Heart right ventricle (tissue), 16 donors: ENCODE measurements at regions not wholly inside any gene's neighbourhood (a gene's known extent, or its start where the extent isn't known, plus 50 kb on each side); places are given as distances from the start of the nearest gene placed in this dataset.

Experiments used
- ATAC-seq, 8 donors: fragments of 200-7000 bp; cut with Tn5 transposase; one replicate each; pipeline ENCODE4 v1.9.1; 2020; ENCODE audit warnings: mild to moderate bottlenecking in 8 of 8, moderate library complexity in 8 of 8, moderate number of reproducible peaks in 1 of 8
- DNase-seq, 2 donors: peaks; one replicate each; pipeline ENCODE4 v3.0.0-alpha.2; 2020
- H3K27ac ChIP-seq, 10 donors: fragments of 200-600 bp; sonication (generic) in 2 of 10; one replicate each; pipeline versions ENCODE4 v1.5.0 to v1.8.0; 2020 to 2022; ENCODE audit warnings: mild to moderate bottlenecking in 3 of 10
- H3K27me3 ChIP-seq, 7 donors: fragments of 200-600 bp; one replicate each; pipeline ENCODE4 v1.8.0; 2021 to 2022; ENCODE audit warnings: mild to moderate bottlenecking in 2 of 7
- H3K36me3 ChIP-seq, 9 donors: fragments of 200-600 bp; sonication (generic) in 1 of 9; one replicate each; pipeline versions ENCODE4 v1.5.0 to v1.8.0; 2020 to 2022; ENCODE audit warnings: mild to moderate bottlenecking in 2 of 9
- H3K4me1 ChIP-seq, 9 donors: fragments of 200-600 bp; sonication (generic) in 1 of 9; one replicate each; pipeline versions ENCODE4 v1.5.0 to v1.8.0; 2020 to 2022; ENCODE audit warnings: mild to moderate bottlenecking in 4 of 9
- H3K4me3 ChIP-seq, 10 donors: fragments of 200-600 bp; sonication (generic) in 2 of 10; one replicate each; pipeline versions ENCODE4 v1.5.0 to v1.8.0; 2020 to 2022; ENCODE audit warnings: mild to moderate bottlenecking in 7 of 10, moderate library complexity in 2 of 10
- H3K9me3 ChIP-seq, 11 donors: fragments of 200-600 bp in 10 of 11; sonication (generic) in 2 of 11; one replicate each; pipeline versions ENCODE4 v1.5.0 to v1.8.0; 2013 to 2022; ENCODE audit warnings: mild to moderate bottlenecking in 2 of 11, control low read depth in 1 of 11, moderate library complexity in 1 of 11
- CTCF ChIP-seq, 9 donors: fragments of 200-600 bp; sonication (generic) in 2 of 9; IDR thresholded peaks; one replicate each; pipeline versions ENCODE4 v1.5.0 to v1.8.0; 2021 to 2022; ENCODE audit warnings: antibody characterized with exemption in 9 of 9, mild to moderate bottlenecking in 5 of 9, moderate library complexity in 1 of 9
- WGBS, 2 donors: extraction: QIAGEN DNeasy Blood & Tissue Kit; methylation state at CpG; one replicate each; pipeline ENCODE4 v1.1.7; 2013; ENCODE audit warnings: inconsistent platforms in 1 of 2; 5-methylcytosine and 5-hydroxymethylcytosine counted together
- intact Hi-C, 10 donors: fragments of 100-400 bp; cut with DNase I; formaldehyde crosslinking; loops; one replicate each; pipeline versions ENCODE4 v1.11.1 to v1.14.2; 2022
- donor health status: Arrhythmogenic right ventricular cardiomyopathy.
- donor health status: ischemic (EF 13 %, LVEDD 7.1; RV severe dilation, severe dysfunction).
- donor health status: healthy with polysubstance abuse.
- donor health status: DM: no; HTN: yes; CAD: no.
- donor health status: DM: no; HTN: no; CAD: no.
- donor health status: ischemic (EF 25% LVEDD 6.9; RV normal size, moderate dysfunction).
- donor health status: ischemic (EF 25% LVEDD 5.7; RV mildly dilated, moderate dysfunction).
- donor health status: healthy.
- donor health status: DM: yes; HTN: yes; CAD: no.
- donor health status: Ischemic cardiomyopathy.
- donor health status: ischemic (EF 35%, LVEDD 5.7; RV mildly dilated, moderate dysfunction).
- donor health status: nonischemic (EF 11% LVEDD 7.7; RV severe dilation, severe dysfunction).
- donor health status: DM: yes; HTN: yes; CAD: no.
- donor health status: PGD.
- donor health status: ischemic (EF 29% LVEDD 5.4; RV normal size, mild dysfunction).
- donor health status: nonischemic (EF 23%, LVEDD 6.1; RV moderate dilation, normal function).

GRCh38 chr2:21585881-21586280 is 462.1 kb downstream of the TDRD15 start:
- H3K27ac ChIP-seq, result no peak overlapping the region
- H3K9me3 ChIP-seq, result no peaks in the 10 kb centered on the region
- ATAC-seq (no peak), DNase-seq (no peak)
- no peaks in the 10 kb centered on the region for H3K27me3 ChIP-seq
- no peak for TF ChIP-seq CTCF (IDR thresholded peaks at IDR 0.05)
- H3K36me3 ChIP-seq, result no peaks in the 10 kb centered on the region
- no peaks in the 10 kb centered on the region for H3K4me1 ChIP-seq
- intact Hi-C loops, result no loop called here
- H3K4me3 ChIP-seq, result no peak overlapping the region

- Histone ChIP-seq H3K27me3 (no peaks in the 10 kb centered on the region), H3K4me3 (no peak overlapping the region), H3K36me3 (no peaks in the 10 kb centered on the region), H3K27ac (no peak overlapping the region), H3K4me1 (no peaks in the 10 kb centered on the region), H3K9me3 (no peaks in the 10 kb centered on the region)
- intact Hi-C loops, result no loop called here
- TF ChIP-seq CTCF (IDR thresholded peaks at IDR 0.05), result no peak
- DNase-seq, result no peak
- ATAC-seq, result no peak
- 77 to 79% methylated on average over 7 of the region's 7 CpGs for WGBS, 2 donors
These were observed 466.4 kb downstream of the TDRD15 start for GRCh38 chr2:21590026-21590690.

GRCh38 chr2:21591926-21592325 is 468.2 kb downstream of the TDRD15 start:
- intact Hi-C loops, result no loop called here
- H3K27ac ChIP-seq, result no peak overlapping the region
- 59% methylated on average over 1 of the region's 1 CpG for WGBS, 2 donors
- no peak for DNase-seq
- no peaks in the 10 kb centered on the region for H3K27me3 ChIP-seq
- peaks cover 0 to 8% (median 0%) of the 10 kb centered on the region in 11 donors for H3K9me3 ChIP-seq
- no peak for ATAC-seq
- TF ChIP-seq CTCF (IDR thresholded peaks at IDR 0.05), result no peak
- no peaks in the 10 kb centered on the region for H3K4me1 ChIP-seq
- no peaks in the 10 kb centered on the region for H3K36me3 ChIP-seq
- H3K4me3 ChIP-seq, result no peak overlapping the region

GRCh38 chr2:21599417-21599816 is 475.6 kb downstream of the TDRD15 start:
- Histone ChIP-seq H3K27me3 (peaks cover 0 to 5% (median 0%) of the 10 kb centered on the region in 7 donors), H3K4me3 (no peak overlapping the region), H3K9me3 (peaks cover 0 to 13% (median 0%) of the 10 kb centered on the region in 11 donors), H3K4me1 (no peaks in the 10 kb centered on the region), H3K27ac (no peak overlapping the region), H3K36me3 (no peaks in the 10 kb centered on the region)
- DNase-seq (no peak), ATAC-seq (no peak)
- intact Hi-C loops, result no loop called here
- 76 to 86% methylated on average over 1 of the region's 1 CpG for WGBS, 2 donors
- TF ChIP-seq CTCF (IDR thresholded peaks at IDR 0.05), result no peak
